HG03039 (cell line): ENCODE measurements at regions not wholly inside any gene's neighbourhood (a gene's known extent, or its start where the extent isn't known, plus 50 kb on each side); places are given as distances from the start of the nearest gene placed in this dataset.

Experiments used
- ATAC-seq: cut with Tn5 transposase; IDR thresholded peaks from one replicate; pipeline ENCODE4 v1.9.1; 2021; ENCODE audit warnings: mild to moderate bottlenecking, moderate library complexity; ENCODE audit not compliant: unreplicated experiment

GRCh38 chr5:69042915-69043654 lies 50.7 kb upstream of the SLC30A5 start:
- ATAC-seq, result peak; percentile 93

GRCh38 chr5:69043655-69043996 lies 50.2 kb upstream of the SLC30A5 start:
- ATAC-seq, result no peak
